HepG2 (cell line): ENCODE measurements at regions not wholly inside any gene's neighbourhood (a gene's known extent, or its start where the extent isn't known, plus 50 kb on each side); places are given as distances from the start of the nearest gene placed in this dataset.
A peak's percentile ranks its signal among the peaks of the same experiment; 100 is the strongest.

Experiments used
- FOSL2 ChIP-seq: sonication (generic); formaldehyde crosslinking; IDR thresholded peaks from 2 replicates; pipeline ENCODE4 v1.4.0; 2020; ENCODE audit warnings: missing genetic modification reagents
- MED1 ChIP-seq: sonication (generic); formaldehyde crosslinking; IDR thresholded peaks from 2 replicates; pipeline ENCODE4 v1.4.0; 2020; ENCODE audit warnings: missing genetic modification reagents
- NCOA5 ChIP-seq: sonication (generic); formaldehyde crosslinking; IDR thresholded peaks from 2 replicates; pipeline ENCODE4 v1.4.0; 2020; ENCODE audit warnings: missing genetic modification reagents
- NFE2L1 ChIP-seq: sonication (generic); formaldehyde crosslinking; IDR thresholded peaks from 2 replicates; pipeline ENCODE4 v1.4.0; 2020; ENCODE audit warnings: missing genetic modification reagents, mild to moderate bottlenecking, borderline replicate concordance
- NFRKB ChIP-seq: fragments of 450-650 bp; IDR thresholded peaks from 2 replicates; pipeline ENCODE4 v1.6.1; 2017
- NPAS2 ChIP-seq: sonication (generic); formaldehyde crosslinking; IDR thresholded peaks from 2 replicates; pipeline ENCODE4 v1.8.0; 2022; ENCODE audit warnings: mild to moderate bottlenecking, missing genetic modification reagents, borderline replicate concordance
- PHF20 ChIP-seq: sonication (generic); formaldehyde crosslinking; IDR thresholded peaks from 2 replicates; pipeline ENCODE4 v1.5.0; 2020; ENCODE audit warnings: mild to moderate bottlenecking, missing genetic modification reagents
- RARG ChIP-seq: sonication (generic); formaldehyde crosslinking; IDR thresholded peaks from 2 replicates; pipeline ENCODE4 v1.4.0; 2020; ENCODE audit warnings: low read depth, mild to moderate bottlenecking, missing genetic modification reagents
- RFXAP ChIP-seq: sonication (generic); formaldehyde crosslinking; IDR thresholded peaks from 2 replicates; pipeline ENCODE4 v1.4.0; 2020; ENCODE audit warnings: missing genetic modification reagents, borderline replicate concordance
- SAFB2 ChIP-seq: sonication (generic); formaldehyde crosslinking; IDR thresholded peaks from 2 replicates; pipeline ENCODE4 v1.5.1; 2020; ENCODE audit warnings: missing genetic modification reagents, low read depth, mild to moderate bottlenecking, borderline replicate concordance
- SATB2 ChIP-seq: sonication (generic); formaldehyde crosslinking; IDR thresholded peaks from 2 replicates; pipeline ENCODE4 v1.5.0; 2020; ENCODE audit warnings: missing genetic modification reagents
- SRY ChIP-seq: sonication (generic); formaldehyde crosslinking; IDR thresholded peaks from 2 replicates; pipeline ENCODE4 v1.8.0; 2022; ENCODE audit warnings: mild to moderate bottlenecking, missing genetic modification reagents
- TEAD3 ChIP-seq: optimal IDR thresholded peaks from 2 replicates; pipeline ENCODE3; 2016; ENCODE audit warnings: borderline replicate concordance
- TRIM24 ChIP-seq: sonication (generic); formaldehyde crosslinking; IDR thresholded peaks from 2 replicates; pipeline ENCODE4 v1.8.0; 2022; ENCODE audit warnings: mild to moderate bottlenecking, missing genetic modification reagents
- ZNF12 ChIP-seq: sonication (generic); formaldehyde crosslinking; IDR thresholded peaks from 2 replicates; pipeline ENCODE4 v1.5.0; 2020; ENCODE audit warnings: missing genetic modification reagents
- ZNF142 ChIP-seq: sonication (generic); formaldehyde crosslinking; IDR thresholded peaks from 2 replicates; pipeline ENCODE4 v1.4.0; 2020; ENCODE audit warnings: missing genetic modification reagents
- ZNF33A ChIP-seq: sonication (generic); formaldehyde crosslinking; IDR thresholded peaks from 2 replicates; pipeline ENCODE4 v1.5.1; 2020; ENCODE audit warnings: missing genetic modification reagents, mild to moderate bottlenecking, moderate library complexity, borderline replicate concordance
- ZNF549 ChIP-seq: sonication (generic); formaldehyde crosslinking; IDR thresholded peaks from 2 replicates; pipeline ENCODE4 v1.5.0; 2020; ENCODE audit warnings: missing genetic modification reagents
- ZNF556 ChIP-seq: sonication (generic); formaldehyde crosslinking; IDR thresholded peaks from 2 replicates; pipeline ENCODE4 v1.4.0; 2020; ENCODE audit warnings: mild to moderate bottlenecking, missing genetic modification reagents, borderline replicate concordance
- ZNF567 ChIP-seq: sonication (generic); formaldehyde crosslinking; IDR thresholded peaks from 2 replicates; pipeline ENCODE4 v1.8.1; 2023; ENCODE audit warnings: mild to moderate bottlenecking, missing genetic modification reagents, borderline replicate concordance
- ZNF570 ChIP-seq: sonication (generic); formaldehyde crosslinking; IDR thresholded peaks from 2 replicates; pipeline ENCODE4 v1.4.0; 2020; ENCODE audit warnings: mild to moderate bottlenecking, missing genetic modification reagents, borderline replicate concordance
- ZNF747 ChIP-seq: sonication (generic); formaldehyde crosslinking; IDR thresholded peaks from 2 replicates; pipeline ENCODE4 v1.8.1; 2023; ENCODE audit warnings: missing genetic modification reagents, mild to moderate bottlenecking, borderline replicate concordance
- ZNF768 ChIP-seq: sonication (generic); formaldehyde crosslinking; IDR thresholded peaks from 2 replicates; pipeline ENCODE4 v1.4.0; 2020; ENCODE audit warnings: missing genetic modification reagents
- TF ChIP-seq, protein P1 (sequence below): sonication (generic); IDR thresholded peaks from 2 replicates; pipeline ENCODE4 v1.6.1; 2016; ENCODE audit warnings: low read depth, borderline replicate concordance
- TF ChIP-seq, protein P2 (sequence below): sonication (generic); formaldehyde crosslinking; conservative IDR thresholded peaks from 2 replicates; pipeline ENCODE4 v1.8.1; 2023; ENCODE audit warnings: missing genetic modification reagents

GRCh38 chr21:39020751-39021477 is 162.3 kb downstream of the PSMG1 start (continued):
- TF ChIP-seq ZNF142 (no peak), ZNF33A (CRISPR knock-in tag) (no peak), ZNF768 (CRISPR knock-in tag) (no peak), NPAS2 (CRISPR knock-in tag) (no peak), NFRKB (no peak), MED1 (peak; percentile 96), ZNF570 (no peak), SAFB2 (CRISPR knock-in tag) (no peak), PHF20 (CRISPR knock-in tag) (0 out of 2 replicates have a peak, but pooled peaks have one; percentile 17), RFXAP (CRISPR knock-in tag) (no peak), RARG (CRISPR knock-in tag) (no peak), NFE2L1 (CRISPR knock-in tag) (no peak), ZNF556 (CRISPR knock-in tag) (no peak), SATB2 (no peak), ZNF12 (CRISPR knock-in tag) (no peak), SRY (no peak), TEAD3 (CRISPR knock-in tag) (peak; percentile 86), ZNF567 (no peak), TRIM24 (CRISPR knock-in tag) (no peak), ZNF747 (no peak), ZNF549 (CRISPR knock-in tag) (no peak), FOSL2 (CRISPR knock-in tag) (peak; percentile 87), NCOA5 (CRISPR knock-in tag) (no peak)
- TF ChIP-seq, protein P1, sequence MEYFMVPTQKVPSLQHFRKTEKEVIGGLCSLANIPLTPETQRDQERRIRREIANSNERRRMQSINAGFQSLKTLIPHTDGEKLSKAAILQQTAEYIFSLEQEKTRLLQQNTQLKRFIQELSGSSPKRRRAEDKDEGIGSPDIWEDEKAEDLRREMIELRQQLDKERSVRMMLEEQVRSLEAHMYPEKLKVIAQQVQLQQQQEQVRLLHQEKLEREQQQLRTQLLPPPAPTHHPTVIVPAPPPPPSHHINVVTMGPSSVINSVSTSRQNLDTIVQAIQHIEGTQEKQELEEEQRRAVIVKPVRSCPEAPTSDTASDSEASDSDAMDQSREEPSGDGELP = peak; percentile 96
- TF ChIP-seq, protein P2, sequence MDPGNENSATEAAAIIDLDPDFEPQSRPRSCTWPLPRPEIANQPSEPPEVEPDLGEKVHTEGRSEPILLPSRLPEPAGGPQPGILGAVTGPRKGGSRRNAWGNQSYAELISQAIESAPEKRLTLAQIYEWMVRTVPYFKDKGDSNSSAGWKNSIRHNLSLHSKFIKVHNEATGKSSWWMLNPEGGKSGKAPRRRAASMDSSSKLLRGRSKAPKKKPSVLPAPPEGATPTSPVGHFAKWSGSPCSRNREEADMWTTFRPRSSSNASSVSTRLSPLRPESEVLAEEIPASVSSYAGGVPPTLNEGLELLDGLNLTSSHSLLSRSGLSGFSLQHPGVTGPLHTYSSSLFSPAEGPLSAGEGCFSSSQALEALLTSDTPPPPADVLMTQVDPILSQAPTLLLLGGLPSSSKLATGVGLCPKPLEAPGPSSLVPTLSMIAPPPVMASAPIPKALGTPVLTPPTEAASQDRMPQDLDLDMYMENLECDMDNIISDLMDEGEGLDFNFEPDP (CRISPR knock-in tag) = no peak
